Activated CD8-positive, alpha-beta memory T cell treated with anti-CD3 and anti-CD28 coated beads, Interleukin-2, amount 50 U/mL, for 48 hours (primary cell): ENCODE measurements at regions not wholly inside any gene's neighbourhood (a gene's known extent, or its start where the extent isn't known, plus 50 kb on each side); places are given as distances from the start of the nearest gene placed in this dataset.

Experiments
- DNase-seq: peaks from one replicate; pipeline ENCODE4 v3.0.0-alpha.2; 2020

GRCh38 chr6:14337152-14337551, 219.6 kb downstream of the CD83 start:
- no peak for DNase-seq

GRCh38 chr6:14339172-14339571, 221.6 kb downstream of the CD83 start:
- no peak for DNase-seq

- no peak for DNase-seq
Observed at GRCh38 chr6:14339711-14340584, 222.4 kb downstream of the CD83 start.

GRCh38 chr6:14344486-14344885, 226.9 kb downstream of the CD83 start:
- DNase-seq, result no peak

- no peak for DNase-seq
Observed at GRCh38 chr6:14348389-14348788, 230.8 kb downstream of the CD83 start.

- no peak for DNase-seq
Observed at GRCh38 chr6:14349507-14349906, 231.9 kb downstream of the CD83 start.

GRCh38 chr6:14350210-14350609, 232.6 kb downstream of the CD83 start:
- no peak for DNase-seq

GRCh38 chr6:14353281-14353680, 235.7 kb downstream of the CD83 start:
- no peak for DNase-seq

GRCh38 chr6:14353798-14354197, 236.2 kb downstream of the CD83 start:
- DNase-seq, result no peak

- DNase-seq, result no peak
Observed at GRCh38 chr6:14354919-14355572, 237.5 kb downstream of the CD83 start.

GRCh38 chr6:14359438-14359837, 241.9 kb downstream of the CD83 start:
- DNase-seq, result no peak

GRCh38 chr6:14360565-14360964, 243.0 kb downstream of the CD83 start:
- no peak for DNase-seq

GRCh38 chr6:14361297-14361696, 243.7 kb downstream of the CD83 start:
- DNase-seq, result no peak

- DNase-seq, result no peak
Observed at GRCh38 chr6:14361956-14362587, 244.5 kb downstream of the CD83 start.

GRCh38 chr6:14364370-14364769, 246.8 kb downstream of the CD83 start:
- no peak for DNase-seq

- DNase-seq, result no peak
Observed at GRCh38 chr6:14365393-14365792, 247.8 kb downstream of the CD83 start.

GRCh38 chr6:14366315-14366714, 248.7 kb downstream of the CD83 start:
- DNase-seq, result no peak

GRCh38 chr6:14366872-14367271, 249.3 kb downstream of the CD83 start:
- DNase-seq, result no peak

- DNase-seq, result no peak
Observed at GRCh38 chr6:14367296-14367695, 249.7 kb downstream of the CD83 start.

- no peak for DNase-seq
Observed at GRCh38 chr6:14369717-14370116, 252.1 kb downstream of the CD83 start.

GRCh38 chr6:14371530-14371929, 254.0 kb downstream of the CD83 start:
- DNase-seq, result no peak

GRCh38 chr6:14372734-14373489, 255.3 kb downstream of the CD83 start:
- DNase-seq, result no peak
